Thyroid gland (tissue), 4 donors: ENCODE measurements at regions not wholly inside any gene's neighbourhood (a gene's known extent, or its start where the extent isn't known, plus 50 kb on each side); places are given as distances from the start of the nearest gene placed in this dataset.

ENCODE experiments used
- CTCF ChIP-seq, 6 experiments: fragments of 200-600 bp in 3 of 6; fragments of 450-650 bp in 3 of 6; sonication (generic) in 3 of 6; IDR thresholded peaks; one replicate each; pipeline ENCODE4 v1.5.1; 2016 to 2019; ENCODE audit warnings: antibody characterized with exemption in 6 of 6, mild to moderate bottlenecking in 2 of 6, inconsistent platforms in 1 of 6, moderate library complexity in 1 of 6
- POLR2A ChIP-seq, 2 donors: fragments of 450-650 bp; IDR thresholded peaks; one replicate each; pipeline ENCODE4 v1.6.1; 2017; ENCODE audit warnings: antibody characterized with exemption in 2 of 2, mild to moderate bottlenecking in 2 of 2, moderate library complexity in 1 of 2

DNA sequence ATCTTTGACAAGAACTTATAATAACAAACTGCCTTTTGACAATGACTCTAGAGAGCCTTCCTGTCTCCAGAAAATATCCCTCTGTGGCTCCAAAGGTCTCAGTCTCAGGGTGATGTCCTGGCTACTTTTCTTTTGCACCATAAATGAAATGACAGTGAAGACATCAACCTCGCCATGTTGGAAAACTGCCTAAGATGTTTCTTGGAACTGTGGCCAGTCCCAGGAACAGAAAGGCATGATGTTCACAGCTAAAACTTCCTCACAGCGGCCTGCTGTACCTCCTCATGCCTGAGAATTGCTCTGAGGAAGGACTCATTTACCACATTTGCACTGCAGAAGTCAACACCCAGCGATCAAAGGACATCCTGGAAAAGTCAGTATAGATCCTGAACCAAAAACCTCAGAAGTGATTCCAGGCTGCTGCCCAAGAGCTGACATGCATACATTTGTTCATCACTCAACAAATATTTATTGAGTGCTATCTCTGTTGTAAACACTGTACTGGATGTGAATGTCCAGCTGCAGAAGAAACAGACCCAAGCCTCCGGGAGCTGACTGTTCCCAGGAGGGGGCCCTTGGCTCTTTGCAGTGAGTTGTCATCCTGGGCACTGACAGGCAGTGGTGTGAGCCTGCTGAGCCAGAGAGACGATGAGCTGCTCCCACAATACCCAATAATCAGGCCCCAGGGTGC is 64.3 kb upstream of the ACSL3 start:
- no peak for TF ChIP-seq CTCF (IDR thresholded peaks at IDR 0.05)
- no peak for TF ChIP-seq POLR2A (IDR thresholded peaks at IDR 0.05)
